ENCODE measurements at regions not wholly inside any gene's neighbourhood (a gene's known extent, or its start where the extent isn't known, plus 50 kb on each side); places are given as distances from the start of the nearest gene placed in this dataset.

- no peaks in the 10 kb centered on the region for H3K9me3 ChIP-seq (ENCODE audit: insufficient read depth in 2 of 2, low read depth in 1 of 2, low read length in 1 of 2)
- H2AK5ac ChIP-seq (ENCODE audit: low read depth, low read length) = no peak overlapping the region
- no peak overlapping the region for H2AFZ ChIP-seq (ENCODE audit: low read length)
These were observed 267.7 kb downstream of the CHL1 start for GRCh38 chr3:464255-464654.

More at GRCh38 chr3:464255-464654, 267.7 kb downstream of the CHL1 start:
- no peak for DNase-seq (ENCODE audit: low read depth in 1 of 2, low spot score in 2 of 2)
- no peak overlapping the region for H3K23ac ChIP-seq (ENCODE audit: insufficient read length)
- no peak overlapping the region for H2BK20ac ChIP-seq (ENCODE audit: low read length)
- ChIA-PET CTCF (ENCODE audit: partially characterized antibody) (interaction anchor here (0.6 to 1.6 kb wide), 2 partner anchors 13 to 1836 kb away, joined by 3 to 5 read pairs; no protein-coding TSS in a partner anchor), POLR2A (ENCODE audit: partially characterized antibody) (no interaction called here)
- H3K4me2 ChIP-seq (ENCODE audit: insufficient read depth in 1 of 2, low read depth in 2 of 2, low read length in 2 of 2) = no peak overlapping the region
- 83% methylated on average over 3 of the region's 3 CpGs; no CpG with 5 or more reads in 1 of the 2 experiments for WGBS, 2 experiments (ENCODE audit: extremely low coverage in 1 of 2, insufficient coverage in 1 of 2, insufficient read length in 1 of 2, insufficient replicate concordance in 2 of 2, low coverage in 1 of 2, low lambda C conversion rate in 2 of 2, missing lambda C conversion rate in 1 of 2)
- H4K20me1 ChIP-seq (replicated peaks in 1 of 2; ENCODE audit: control insufficient read depth in 1 of 2, insufficient read depth in 2 of 2, low read length in 2 of 2) = no peaks in the 10 kb centered on the region
- H4K5ac ChIP-seq (ENCODE audit: insufficient read length, low read depth, low read length) = no peak overlapping the region
- no peak overlapping the region for H2BK15ac ChIP-seq (ENCODE audit: low read length)
- no peak overlapping the region for H3K9ac ChIP-seq (replicated peaks in 1 of 4; ENCODE audit: extremely low read depth in 1 of 4, low read depth in 3 of 4, low read length in 3 of 4)
- H3K23me2 ChIP-seq (ENCODE audit: low read depth, low read length) = no peaks in the 10 kb centered on the region; the same call in 1 of the 2 replicates
- H3K18ac ChIP-seq (ENCODE audit: extremely low read depth, low read length) = no peak overlapping the region
- H4K91ac ChIP-seq (replicated peaks; ENCODE audit: insufficient read length, low read length) = no peak overlapping the region
- peaks cover 0 to 5% (median 1%) of the 10 kb centered on the region in 4 experiments; a peak in 3 of 7 replicates for H3K4me1 ChIP-seq (replicated peaks in 1 of 4; ENCODE audit: control insufficient read depth in 3 of 4, insufficient read depth in 4 of 4, low read length in 3 of 4)
- H3K79me2 ChIP-seq (ENCODE audit: control insufficient read depth in 1 of 2, insufficient read depth in 2 of 2, low read length in 2 of 2) = no peaks in the 10 kb centered on the region
- no peak overlapping the region for H3K14ac ChIP-seq (ENCODE audit: insufficient read length)
- H3K36me3 ChIP-seq (ENCODE audit: control insufficient read depth in 2 of 4, insufficient read depth in 4 of 4, low read length in 3 of 4) = no peaks in the 10 kb centered on the region
- no peak overlapping the region for H2BK120ac ChIP-seq (replicated peaks; ENCODE audit: low read depth, low read length)
- no peaks in the 10 kb centered on the region for H3K79me1 ChIP-seq (ENCODE audit: low read depth, low read length)
- H4K8ac ChIP-seq (ENCODE audit: extremely low read depth, insufficient read depth, low read length) = no peak overlapping the region
- H3K56ac ChIP-seq (replicated peaks; ENCODE audit: insufficient read length, low read depth, low read length) = no peak overlapping the region
- no peak overlapping the region for H3K4me3 ChIP-seq (ENCODE audit: extremely low read depth in 1 of 4, insufficient read depth in 2 of 4, low read depth in 3 of 4, low read length in 4 of 4)
- no peak overlapping the region for H2BK5ac ChIP-seq (ENCODE audit: low read depth, low read length)
- H3K27me3 ChIP-seq (replicated peaks in 1 of 4; ENCODE audit: control insufficient read depth in 3 of 4, extremely low read depth in 1 of 4, insufficient read depth in 3 of 4, low read length in 3 of 4) = no peaks in the 10 kb centered on the region
- no peak for FAIRE-seq
- H3K27ac ChIP-seq (ENCODE audit: low read depth, low read length) = no peak overlapping the region
- no peak overlapping the region for H2BK12ac ChIP-seq (ENCODE audit: low read depth, low read length)
- TF ChIP-seq RAD21 (IDR thresholded peaks at IDR 0.05 in 1 of 2, conservative IDR thresholded peaks at IDR 0.05 in 1 of 2; ENCODE audit: low read depth in 2 of 2, low read length in 2 of 2) (no peak), NRF1 (IDR thresholded peaks at IDR 0.05; ENCODE audit: low read depth, low read length) (no peak), SIRT6 (IDR thresholded peaks at IDR 0.05; ENCODE audit: low read length) (no peak), GTF2F1 (IDR thresholded peaks at IDR 0.05; ENCODE audit: borderline replicate concordance, low read depth, low read length) (no peak), MAFK (IDR thresholded peaks at IDR 0.05; ENCODE audit: low read depth, low read length) (no peak), ZNF274 (IDR thresholded peaks at IDR 0.05; ENCODE audit: borderline replicate concordance, extremely low read depth, low read length) (no peak), POLR2A (IDR thresholded peaks at IDR 0.05; ENCODE audit: control extremely low read depth in 1 of 2, low read depth in 2 of 2, low read length in 2 of 2) (no peak), TAF7 (optimal IDR thresholded peaks at IDR 0.05; ENCODE audit: borderline replicate concordance, low read depth, low read length) (no peak), SP1 (IDR thresholded peaks at IDR 0.05; ENCODE audit: low read depth, low read length) (no peak), EZH2 (IDR thresholded peaks at IDR 0.05; ENCODE audit: low read depth, low read length, severe bottlenecking) (no peak), SP2 (IDR thresholded peaks at IDR 0.05; ENCODE audit: low read length) (no peak), POU5F1 (IDR thresholded peaks at IDR 0.05; ENCODE audit: low read depth, low read length) (no peak)
- TF ChIP-seq, protein P1, sequence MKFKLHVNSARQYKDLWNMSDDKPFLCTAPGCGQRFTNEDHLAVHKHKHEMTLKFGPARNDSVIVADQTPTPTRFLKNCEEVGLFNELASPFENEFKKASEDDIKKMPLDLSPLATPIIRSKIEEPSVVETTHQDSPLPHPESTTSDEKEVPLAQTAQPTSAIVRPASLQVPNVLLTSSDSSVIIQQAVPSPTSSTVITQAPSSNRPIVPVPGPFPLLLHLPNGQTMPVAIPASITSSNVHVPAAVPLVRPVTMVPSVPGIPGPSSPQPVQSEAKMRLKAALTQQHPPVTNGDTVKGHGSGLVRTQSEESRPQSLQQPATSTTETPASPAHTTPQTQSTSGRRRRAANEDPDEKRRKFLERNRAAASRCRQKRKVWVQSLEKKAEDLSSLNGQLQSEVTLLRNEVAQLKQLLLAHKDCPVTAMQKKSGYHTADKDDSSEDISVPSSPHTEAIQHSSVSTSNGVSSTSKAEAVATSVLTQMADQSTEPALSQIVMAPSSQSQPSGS (IDR thresholded peaks at IDR 0.05; ENCODE audit: low read length) = no peak
- TF ChIP-seq, protein P2, sequence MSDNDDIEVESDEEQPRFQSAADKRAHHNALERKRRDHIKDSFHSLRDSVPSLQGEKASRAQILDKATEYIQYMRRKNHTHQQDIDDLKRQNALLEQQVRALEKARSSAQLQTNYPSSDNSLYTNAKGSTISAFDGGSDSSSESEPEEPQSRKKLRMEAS (IDR thresholded peaks at IDR 0.05) = no peak
- no peak overlapping the region for H3K4ac ChIP-seq (replicated peaks; ENCODE audit: insufficient read length, low read depth, low read length)

Measured in H1 (cell line).